ENCODE measurements at regions not wholly inside any gene's neighbourhood (a gene's known extent, or its start where the extent isn't known, plus 50 kb on each side); places are given as distances from the start of the nearest gene placed in this dataset.
"Not testable (repeated sequence)": the region's sequence is repeated elsewhere in the genome, so short reads cannot be mapped to it uniquely, and the experiment has no call there.

DNA sequence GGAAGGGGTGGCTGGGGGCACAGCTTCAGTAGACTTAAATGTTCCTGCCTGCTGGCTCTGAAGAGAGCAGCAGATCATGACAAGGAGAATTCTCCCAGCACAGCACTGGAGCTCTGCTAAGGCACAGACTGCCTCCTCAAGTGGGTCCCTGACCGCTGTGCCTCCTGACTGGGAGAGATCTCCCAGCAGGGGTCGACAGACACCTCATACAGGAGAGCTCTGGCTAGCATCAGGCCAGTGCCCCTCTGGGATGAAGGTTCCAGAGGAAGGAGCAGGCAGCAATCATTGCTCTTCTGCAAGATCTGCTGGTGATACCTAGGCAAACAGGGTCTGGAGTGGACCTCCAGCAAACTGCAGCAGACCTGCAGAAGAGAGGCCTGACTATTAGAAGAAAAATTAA is 877.5 kb upstream of the CRIM1 start:
- H3K27ac ChIP-seq (ENCODE audit: low read depth, low read length); H3K9ac ChIP-seq (ENCODE audit: low read length); H3K27me3 ChIP-seq (ENCODE audit: control insufficient read depth in 1 of 2, insufficient read depth in 2 of 2, low read length in 2 of 2); H3K4me1 ChIP-seq (ENCODE audit: insufficient read depth, low read length); H3K9me3 ChIP-seq (ENCODE audit: low read length); H3K4me3 ChIP-seq (ENCODE audit: low read depth in 1 of 2, low read length in 2 of 2); H3K36me3 ChIP-seq (ENCODE audit: insufficient read depth, low read length): not testable (repeated sequence)

DNA sequence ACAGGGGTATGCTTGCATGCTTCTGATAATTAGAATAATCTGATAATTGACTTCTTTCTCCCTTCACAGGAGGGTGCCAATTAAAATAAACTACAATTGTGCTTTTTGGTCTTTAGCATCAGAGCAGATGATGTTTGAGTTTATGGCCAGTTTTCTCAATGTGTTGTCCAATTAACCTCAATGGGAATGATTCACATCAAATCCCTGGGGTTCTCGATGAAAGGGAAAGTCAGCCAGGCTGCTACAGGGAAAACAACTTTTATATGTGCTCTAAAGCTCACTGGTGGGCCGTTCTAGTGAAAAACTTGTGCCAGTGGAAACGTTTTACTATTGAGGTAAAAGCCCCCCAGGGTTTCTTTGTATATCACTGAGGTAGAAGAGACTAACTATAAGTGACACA is 887.3 kb upstream of the CRIM1 start:
- Histone ChIP-seq H3K9me3 (ENCODE audit: low read length) (no peaks in the 10 kb centered on the region), H3K36me3 (ENCODE audit: insufficient read depth, low read length) (no peaks in the 10 kb centered on the region), H3K4me1 (ENCODE audit: insufficient read depth, low read length) (no peaks in the 10 kb centered on the region), H3K27ac (ENCODE audit: low read depth, low read length) (no peak overlapping the region), H3K27me3 (ENCODE audit: control insufficient read depth in 1 of 2, insufficient read depth in 2 of 2, low read length in 2 of 2) (no peaks in the 10 kb centered on the region), H3K4me3 (ENCODE audit: low read depth in 1 of 2, low read length in 2 of 2) (no peak overlapping the region), H3K9ac (ENCODE audit: low read length) (no peak overlapping the region)

DNA sequence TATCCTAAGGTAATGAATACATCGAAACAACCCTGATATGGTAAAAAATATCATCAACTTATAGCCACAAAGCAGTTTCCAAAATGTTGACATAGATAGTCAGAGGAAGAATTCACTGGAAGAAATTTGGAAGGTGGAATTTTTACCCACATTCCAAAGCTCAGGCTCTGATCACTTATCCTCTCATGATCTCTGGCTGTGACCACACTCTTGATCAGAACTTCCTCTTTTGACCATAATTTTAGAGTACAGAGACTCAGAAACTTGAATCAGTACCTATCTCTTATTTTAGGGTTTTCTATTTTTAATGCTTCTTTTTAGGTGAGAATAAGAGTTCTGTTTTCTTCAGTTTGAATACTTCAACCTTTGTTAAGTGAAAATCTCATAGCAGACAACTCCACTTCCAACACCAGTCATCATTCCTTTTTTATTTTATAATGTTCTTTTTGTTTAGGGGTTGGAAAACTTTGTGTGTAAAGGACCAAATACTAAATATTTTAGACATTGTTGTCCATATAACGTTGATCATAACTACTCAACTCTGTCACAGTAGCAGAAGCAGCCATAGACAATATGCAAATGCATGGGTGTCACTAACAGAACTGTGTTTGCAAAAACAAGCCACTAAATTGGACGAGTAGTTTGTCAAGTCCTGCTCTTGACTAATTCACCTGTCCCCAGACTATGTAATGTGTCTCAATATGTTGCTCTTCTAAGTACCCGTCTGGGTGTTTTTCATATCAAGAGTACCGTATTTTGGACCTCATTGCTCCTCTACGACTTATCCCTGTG is 891.6 kb upstream of the CRIM1 start:
- H3K36me3 ChIP-seq (ENCODE audit: insufficient read depth, low read length): no peaks in the 10 kb centered on the region
- H3K27ac ChIP-seq (ENCODE audit: low read depth, low read length): no peak overlapping the region
- no peak overlapping the region for H3K9ac ChIP-seq (ENCODE audit: low read length)
- H3K4me3 ChIP-seq (ENCODE audit: low read depth in 1 of 2, low read length in 2 of 2): no peak overlapping the region
- H3K4me1 ChIP-seq (ENCODE audit: insufficient read depth, low read length): no peaks in the 10 kb centered on the region
- no peaks in the 10 kb centered on the region for H3K9me3 ChIP-seq (ENCODE audit: low read length)
- no peaks in the 10 kb centered on the region for H3K27me3 ChIP-seq (ENCODE audit: control insufficient read depth in 1 of 2, insufficient read depth in 2 of 2, low read length in 2 of 2)

DNA sequence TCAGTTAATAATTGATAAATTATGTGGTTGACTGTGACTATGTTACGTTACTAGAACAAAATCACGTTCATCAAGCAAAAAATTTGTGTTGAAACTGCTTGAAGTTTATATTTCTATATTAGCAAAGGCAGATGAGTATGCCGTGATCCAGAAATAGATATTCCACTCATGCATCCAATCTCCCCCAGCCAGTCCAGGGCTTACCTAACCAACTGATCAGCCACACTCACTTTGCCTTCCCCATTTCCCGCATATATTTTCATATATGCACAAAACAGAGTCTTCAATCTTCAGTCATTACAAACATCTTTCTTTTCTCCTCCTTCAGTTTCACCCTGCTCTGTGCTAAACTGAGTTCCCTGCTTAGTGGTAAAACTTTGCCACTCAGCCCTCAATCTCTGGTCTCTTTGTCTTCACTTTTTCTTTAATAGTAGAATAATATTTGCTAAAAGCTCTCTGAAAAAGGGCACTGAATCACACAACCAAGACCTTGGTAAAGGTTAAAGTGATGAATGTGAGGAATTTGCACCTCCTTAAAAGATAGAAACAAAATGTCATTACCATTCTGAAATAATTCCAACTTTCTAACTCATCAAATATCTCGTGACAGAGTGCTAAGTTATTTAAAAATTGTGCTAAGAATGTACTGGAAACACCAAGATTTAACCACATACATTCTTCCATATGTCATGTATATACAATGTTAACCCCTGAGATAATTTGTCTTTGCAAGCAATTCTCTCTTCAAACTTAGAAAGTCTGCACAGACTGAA is 893.2 kb upstream of the CRIM1 start:
- no peaks in the 10 kb centered on the region for H3K27me3 ChIP-seq (ENCODE audit: control insufficient read depth in 1 of 2, insufficient read depth in 2 of 2, low read length in 2 of 2)
- H3K36me3 ChIP-seq (ENCODE audit: insufficient read depth, low read length): no peaks in the 10 kb centered on the region
- H3K4me3 ChIP-seq (ENCODE audit: low read depth in 1 of 2, low read length in 2 of 2): no peak overlapping the region
- no peaks in the 10 kb centered on the region for H3K4me1 ChIP-seq (ENCODE audit: insufficient read depth, low read length)
- no peak overlapping the region for H3K9ac ChIP-seq (ENCODE audit: low read length)
- H3K27ac ChIP-seq (ENCODE audit: low read depth, low read length): no peak overlapping the region
- H3K9me3 ChIP-seq (ENCODE audit: low read length): no peaks in the 10 kb centered on the region

DNA sequence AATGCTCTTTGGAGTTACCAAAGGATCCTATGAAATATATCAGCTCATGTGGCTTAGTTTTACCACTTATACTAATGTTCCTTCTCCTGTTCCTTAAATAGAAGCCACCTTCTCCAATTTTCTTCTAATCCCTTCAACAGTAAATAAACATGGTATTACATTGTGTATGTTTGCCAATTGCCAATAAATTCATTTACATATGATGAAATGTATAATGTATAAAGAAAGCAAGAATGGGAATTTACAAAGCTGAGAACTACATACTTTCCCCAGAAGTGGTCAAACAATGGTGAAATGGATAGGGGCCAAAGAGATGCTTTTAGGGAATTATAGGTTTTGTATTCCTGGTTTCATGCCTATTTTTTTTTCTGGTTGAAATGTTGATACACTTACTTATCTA is 894.2 kb upstream of the CRIM1 start:
- Histone ChIP-seq H3K27ac (ENCODE audit: low read depth, low read length) (no peak overlapping the region), H3K4me1 (ENCODE audit: insufficient read depth, low read length) (no peaks in the 10 kb centered on the region), H3K9me3 (ENCODE audit: low read length) (no peaks in the 10 kb centered on the region), H3K27me3 (ENCODE audit: control insufficient read depth in 1 of 2, insufficient read depth in 2 of 2, low read length in 2 of 2) (no peaks in the 10 kb centered on the region), H3K4me3 (ENCODE audit: low read depth in 1 of 2, low read length in 2 of 2) (no peak overlapping the region), H3K9ac (ENCODE audit: low read length) (no peak overlapping the region), H3K36me3 (ENCODE audit: insufficient read depth, low read length) (no peaks in the 10 kb centered on the region)

DNA sequence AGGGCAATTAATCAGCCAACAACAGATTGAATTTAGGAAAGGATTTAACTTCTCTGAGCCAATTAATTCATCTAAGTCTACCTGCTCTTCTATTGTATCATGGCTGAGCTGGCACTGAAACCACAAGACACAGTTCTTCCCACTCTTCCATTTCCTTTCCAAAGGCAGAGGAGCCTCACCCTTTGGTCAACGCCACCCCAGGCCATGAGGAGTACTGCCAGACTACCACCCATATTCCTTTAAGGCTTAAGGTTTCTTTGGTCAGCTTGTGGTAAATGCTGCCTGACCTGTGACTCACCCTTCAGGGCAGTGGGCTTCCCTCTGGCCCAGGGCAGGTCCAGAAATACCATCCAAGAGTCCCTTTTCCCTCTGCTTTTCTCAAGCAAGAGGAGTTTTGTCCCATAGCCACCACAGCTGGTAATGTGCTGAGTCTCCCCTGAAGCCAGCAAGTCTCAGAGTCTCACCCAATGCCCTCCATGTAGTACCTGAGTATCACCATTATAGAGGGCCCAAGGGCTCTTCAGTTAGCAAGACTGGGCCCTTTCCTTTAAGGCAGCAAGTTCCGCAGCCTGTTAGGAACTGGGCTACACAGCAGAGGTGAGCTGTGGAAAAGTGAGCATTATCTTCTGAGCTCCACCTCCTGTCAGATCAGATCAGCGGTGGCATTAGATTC is 900.5 kb upstream of the CRIM1 start:
- Histone ChIP-seq H3K4me3 (ENCODE audit: low read depth in 1 of 2, low read length in 2 of 2) (no peak overlapping the region), H3K27me3 (ENCODE audit: control insufficient read depth in 1 of 2, insufficient read depth in 2 of 2, low read length in 2 of 2) (no peaks in the 10 kb centered on the region), H3K9ac (ENCODE audit: low read length) (no peak overlapping the region), H3K27ac (ENCODE audit: low read depth, low read length) (no peak overlapping the region), H3K36me3 (ENCODE audit: insufficient read depth, low read length) (no peaks in the 10 kb centered on the region), H3K4me1 (ENCODE audit: insufficient read depth, low read length) (no peaks in the 10 kb centered on the region), H3K9me3 (ENCODE audit: low read length) (no peaks in the 10 kb centered on the region)

DNA sequence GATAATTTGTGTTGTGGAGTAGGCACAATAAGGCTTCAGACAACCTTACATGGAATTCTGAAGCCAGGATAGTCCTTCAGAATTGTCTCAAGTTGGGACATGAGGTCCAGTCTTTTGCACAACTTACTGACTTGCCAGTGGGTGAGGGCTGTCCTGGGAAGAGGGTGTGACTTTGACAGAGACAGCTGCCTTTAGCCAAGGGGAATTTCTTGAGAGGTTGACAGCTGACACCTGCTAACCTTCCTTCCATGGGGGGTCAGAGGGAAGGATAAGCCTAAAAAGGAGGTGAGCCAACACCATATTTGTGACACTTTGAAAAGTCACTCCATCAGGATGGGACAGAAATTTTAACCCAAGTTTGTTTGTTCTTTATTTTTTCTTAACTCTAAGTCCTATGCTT is 907.8 kb upstream of the CRIM1 start:
- no peaks in the 10 kb centered on the region for H3K36me3 ChIP-seq (ENCODE audit: insufficient read depth, low read length)
- no peak overlapping the region for H3K27ac ChIP-seq (ENCODE audit: low read depth, low read length)
- H3K9ac ChIP-seq (ENCODE audit: low read length): no peak overlapping the region
- H3K4me1 ChIP-seq (ENCODE audit: insufficient read depth, low read length): no peaks in the 10 kb centered on the region
- no peak overlapping the region for H3K4me3 ChIP-seq (ENCODE audit: low read depth in 1 of 2, low read length in 2 of 2)
- H3K9me3 ChIP-seq (ENCODE audit: low read length): no peaks in the 10 kb centered on the region
- H3K27me3 ChIP-seq (ENCODE audit: control insufficient read depth in 1 of 2, insufficient read depth in 2 of 2, low read length in 2 of 2): no peaks in the 10 kb centered on the region

DNA sequence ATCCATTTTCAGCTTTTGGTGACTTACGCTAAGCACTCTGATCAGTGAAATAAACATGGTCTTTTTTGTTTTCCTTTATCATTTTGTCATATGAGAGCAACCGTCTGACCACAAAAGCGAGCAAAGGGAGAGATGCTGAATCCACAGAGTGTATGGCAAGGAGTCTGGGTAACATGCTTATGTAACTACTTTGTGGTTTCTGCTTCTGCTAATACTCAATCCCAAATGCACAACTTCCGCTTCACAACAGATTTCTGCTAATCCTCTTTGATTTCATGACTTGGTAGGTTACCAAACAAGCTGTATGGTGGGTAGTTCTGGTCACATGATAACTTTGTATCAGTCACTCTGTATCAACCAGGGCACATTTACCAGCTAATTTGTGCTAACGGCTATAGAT is 908.4 kb upstream of the CRIM1 start:
- Histone ChIP-seq H3K4me3 (ENCODE audit: low read depth in 1 of 2, low read length in 2 of 2) (no peak overlapping the region), H3K27ac (ENCODE audit: low read depth, low read length) (no peak overlapping the region), H3K27me3 (ENCODE audit: control insufficient read depth in 1 of 2, insufficient read depth in 2 of 2, low read length in 2 of 2) (no peaks in the 10 kb centered on the region)

DNA sequence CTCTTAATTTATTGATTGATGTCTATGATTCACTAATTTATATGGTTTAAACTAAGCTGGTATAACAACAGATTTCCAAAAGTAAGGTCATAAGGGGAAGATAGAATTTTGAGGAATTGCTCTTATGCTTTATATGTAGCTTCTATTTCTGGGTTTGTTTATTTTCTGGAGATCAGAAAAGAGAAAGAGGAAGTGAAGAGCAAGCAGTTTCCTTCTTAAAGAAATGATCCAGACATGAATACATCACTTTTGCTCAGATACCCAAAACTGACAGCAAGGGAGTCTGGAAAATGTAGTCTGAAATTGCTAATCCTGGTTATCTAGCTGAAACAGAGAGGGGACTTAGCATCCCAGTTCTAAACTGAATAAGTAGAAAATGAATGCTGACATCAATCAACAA is 912.5 kb upstream of the CRIM1 start:
- no peaks in the 10 kb centered on the region for H3K36me3 ChIP-seq (ENCODE audit: insufficient read depth, low read length)
- H3K4me1 ChIP-seq (ENCODE audit: insufficient read depth, low read length): no peaks in the 10 kb centered on the region
- H3K27me3 ChIP-seq (ENCODE audit: control insufficient read depth in 1 of 2, insufficient read depth in 2 of 2, low read length in 2 of 2): no peaks in the 10 kb centered on the region
- H3K9ac ChIP-seq (ENCODE audit: low read length): no peak overlapping the region
- H3K27ac ChIP-seq (ENCODE audit: low read depth, low read length): no peak overlapping the region
- H3K4me3 ChIP-seq (ENCODE audit: low read depth in 1 of 2, low read length in 2 of 2): no peak overlapping the region
- no peaks in the 10 kb centered on the region for H3K9me3 ChIP-seq (ENCODE audit: low read length)

More for the DNA sequence above, 908.4 kb upstream of the CRIM1 start:
- H3K36me3 ChIP-seq (ENCODE audit: insufficient read depth, low read length): no peaks in the 10 kb centered on the region
- no peaks in the 10 kb centered on the region for H3K9me3 ChIP-seq (ENCODE audit: low read length)
- no peak overlapping the region for H3K9ac ChIP-seq (ENCODE audit: low read length)
- H3K4me1 ChIP-seq (ENCODE audit: insufficient read depth, low read length): no peaks in the 10 kb centered on the region

DNA sequence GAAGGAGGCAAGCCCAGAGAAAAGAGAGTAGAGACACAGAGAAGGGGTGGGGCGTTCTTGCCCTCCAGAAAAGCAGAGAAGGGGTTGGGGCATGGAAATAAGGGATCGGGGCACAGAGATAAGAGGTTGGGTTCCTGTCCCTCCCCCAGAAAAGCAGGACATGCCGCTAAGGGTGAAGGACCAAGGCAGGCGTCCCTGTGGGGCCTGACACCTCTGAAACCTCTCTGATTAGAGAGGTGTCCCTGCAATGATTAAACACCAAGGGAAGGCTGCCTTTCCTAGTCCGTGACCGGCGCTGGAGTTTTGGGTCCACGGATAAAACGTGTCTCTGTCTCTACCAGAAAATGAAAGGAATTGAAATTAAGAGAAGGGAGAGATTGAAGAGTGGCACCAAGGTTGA is 914.0 kb upstream of the CRIM1 start:
- H3K27me3 ChIP-seq (ENCODE audit: control insufficient read depth in 1 of 2, insufficient read depth in 2 of 2, low read length in 2 of 2); H3K36me3 ChIP-seq (ENCODE audit: insufficient read depth, low read length): not testable (repeated sequence)

DNA sequence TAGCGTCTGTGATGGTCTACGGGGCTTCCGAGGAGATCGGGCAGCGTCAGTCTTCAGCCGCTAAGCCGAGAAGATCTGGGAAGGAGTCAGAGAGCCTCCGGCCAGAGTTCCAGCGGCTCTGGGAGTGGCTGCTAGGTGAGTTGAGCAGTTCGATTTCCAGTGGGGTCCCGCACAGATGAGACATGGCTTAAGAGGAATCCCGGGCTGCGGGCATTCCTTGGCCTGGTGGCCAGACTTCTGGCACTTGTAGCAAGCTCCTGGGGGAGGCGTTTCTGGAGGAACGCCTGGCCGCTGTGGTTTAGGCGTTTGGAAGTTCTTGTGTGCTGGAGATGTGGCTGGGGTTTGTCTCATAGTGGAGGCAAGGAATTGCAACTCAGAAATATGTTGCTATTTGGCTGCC is 915.3 kb upstream of the CRIM1 start:
- not testable (repeated sequence) for H3K9me3 ChIP-seq (ENCODE audit: low read length); H3K4me1 ChIP-seq (ENCODE audit: insufficient read depth, low read length); H3K27ac ChIP-seq (ENCODE audit: low read depth, low read length); H3K36me3 ChIP-seq (ENCODE audit: insufficient read depth, low read length); H3K9ac ChIP-seq (ENCODE audit: low read length); H3K27me3 ChIP-seq (ENCODE audit: control insufficient read depth in 1 of 2, insufficient read depth in 2 of 2, low read length in 2 of 2); H3K4me3 ChIP-seq (ENCODE audit: low read depth in 1 of 2, low read length in 2 of 2)

More for the DNA sequence above, 914.0 kb upstream of the CRIM1 start:
- not testable (repeated sequence) for H3K9me3 ChIP-seq (ENCODE audit: low read length); H3K4me3 ChIP-seq (ENCODE audit: low read depth in 1 of 2, low read length in 2 of 2); H3K9ac ChIP-seq (ENCODE audit: low read length); H3K4me1 ChIP-seq (ENCODE audit: insufficient read depth, low read length); H3K27ac ChIP-seq (ENCODE audit: low read depth, low read length)

Measured in muscle layer of colon (tissue), 2 donors.